ENCODE measurements at regions not wholly inside any gene's neighbourhood (a gene's known extent, or its start where the extent isn't known, plus 50 kb on each side); places are given as distances from the start of the nearest gene placed in this dataset.

- TF ChIP-seq USF2 (CRISPR knock-in tag; IDR thresholded peaks at IDR 0.05) = no peak
- TF ChIP-seq ZBTB21 (CRISPR knock-in tag; IDR thresholded peaks at IDR 0.05; ENCODE audit: borderline replicate concordance) = no peak
- no peak for TF ChIP-seq TEAD1 (CRISPR knock-in tag; IDR thresholded peaks at IDR 0.05)
These were observed 474.6 kb downstream of the PLCL1 start (continued) for GRCh38 chr2:198279026-198279425.

GRCh38 chr2:198277181-198277580 lies 472.8 kb downstream of the PLCL1 start:
- TF ChIP-seq E2F4 (CRISPR knock-in tag; IDR thresholded peaks at IDR 0.05; ENCODE audit: borderline replicate concordance, low read depth) (no peak), NFE2L1 (CRISPR knock-in tag; IDR thresholded peaks at IDR 0.05) (no peak), ZMAT4 (CRISPR knock-in tag; IDR thresholded peaks at IDR 0.05) (no peak), NR1H2 (CRISPR knock-in tag; IDR thresholded peaks at IDR 0.05) (no peak), E2F1 (CRISPR knock-in tag; IDR thresholded peaks at IDR 0.05) (no peak), OVOL2 (CRISPR knock-in tag; IDR thresholded peaks at IDR 0.05; ENCODE audit: borderline replicate concordance) (no peak), CDX4 (CRISPR knock-in tag; IDR thresholded peaks at IDR 0.05; ENCODE audit: borderline replicate concordance) (no peak), IRF1 (CRISPR knock-in tag; IDR thresholded peaks at IDR 0.05) (no peak), ERG (CRISPR knock-in tag; IDR thresholded peaks at IDR 0.05) (no peak), NR3C1 (CRISPR knock-in tag; conservative IDR thresholded peaks at IDR 0.05; ENCODE audit: low read depth) (no peak), ATF2 (CRISPR knock-in tag; IDR thresholded peaks at IDR 0.05; ENCODE audit: borderline replicate concordance, low read depth) (no peak), CTCF (IDR thresholded peaks at IDR 0.05) (no peak), ZNF425 (CRISPR knock-in tag; conservative IDR thresholded peaks at IDR 0.05) (no peak), ATF6 (CRISPR knock-in tag; IDR thresholded peaks at IDR 0.05) (no peak), STAT6 (CRISPR knock-in tag; conservative IDR thresholded peaks at IDR 0.05; ENCODE audit: low read depth) (no peak)
- Mint-ChIP-seq H3K27ac (no peak overlapping the region), H3K4me1 (no peaks in the 10 kb centered on the region), H3K9me3 (no peaks in the 10 kb centered on the region), H3K36me3 (no peaks in the 10 kb centered on the region), H3K27me3 (ENCODE audit: low read depth) (no peaks in the 10 kb centered on the region), H3K4me3 (no peak overlapping the region)
- ATAC-seq (no peak), DNase-seq (ENCODE audit: low spot score) (no peak)
- POLR2A ChIA-PET = no interaction called here
- CTCF ChIA-PET = interaction anchor here (1.5 kb wide), 1 partner anchor 19 kb away, joined by 4 read pairs; no protein-coding TSS in a partner anchor

Data from WTC11 (cell line).